RCC 7860 (cell line): ENCODE measurements at regions not wholly inside any gene's neighbourhood (a gene's known extent, or its start where the extent isn't known, plus 50 kb on each side); places are given as distances from the start of the nearest gene placed in this dataset.

Experiments
- DNase-seq: peaks from one replicate; pipeline ENCODE4 v3.0.0-alpha.2; 2015; ENCODE audit warnings: low spot score
- FAIRE-seq: peaks from 2 replicates; lab custom pipeline; 2012; peaks lifted over from hg19 to GRCh38; lab: Jason Lieb, UNC

- no peak for DNase-seq
- no peak for FAIRE-seq
These were observed 91.1 kb downstream of the IRF8 start for GRCh38 chr16:85989863-85990643.

- FAIRE-seq = no peak
- DNase-seq = no peak
These were observed 91.9 kb downstream of the IRF8 start for GRCh38 chr16:85990861-85991301.

- DNase-seq (no peak), FAIRE-seq (no peak)
These were observed 92.5 kb downstream of the IRF8 start for GRCh38 chr16:85991425-85991824.

- FAIRE-seq (no peak), DNase-seq (no peak)
These were observed 92.9 kb downstream of the IRF8 start for GRCh38 chr16:85991856-85992255.

GRCh38 chr16:85992359-85992758, 93.4 kb downstream of the IRF8 start:
- FAIRE-seq = no peak
- DNase-seq = no peak

- no peak for DNase-seq
- FAIRE-seq = no peak
These were observed 93.8 kb downstream of the IRF8 start for GRCh38 chr16:85992779-85993178.

GRCh38 chr16:85994492-85995490, 95.8 kb downstream of the IRF8 start:
- no peak for FAIRE-seq

GRCh38 chr16:85995541-85996423, 96.8 kb downstream of the IRF8 start:
- DNase-seq (no peak), FAIRE-seq (no peak)

More at GRCh38 chr16:85994492-85995490, 95.8 kb downstream of the IRF8 start:
- no peak for DNase-seq

GRCh38 chr16:85996843-85997242, 97.9 kb downstream of the IRF8 start:
- DNase-seq (no peak), FAIRE-seq (no peak)

GRCh38 chr16:85998171-85998867, 99.4 kb downstream of the IRF8 start:
- no peak for DNase-seq
- FAIRE-seq = no peak

- no peak for FAIRE-seq
- DNase-seq = no peak
These were observed 100.1 kb downstream of the IRF8 start for GRCh38 chr16:85998868-85999729.

GRCh38 chr16:85999778-86000177, 100.8 kb downstream of the IRF8 start:
- FAIRE-seq = no peak
- no peak for DNase-seq

- DNase-seq = no peak
- no peak for FAIRE-seq
These were observed 103.4 kb downstream of the IRF8 start for GRCh38 chr16:86002178-86002900.

- DNase-seq = no peak
- no peak for FAIRE-seq
These were observed 108.6 kb downstream of the IRF8 start for GRCh38 chr16:86007524-86007923.

- DNase-seq (no peak), FAIRE-seq (no peak)
These were observed 111.7 kb downstream of the IRF8 start for GRCh38 chr16:86010680-86011141.

GRCh38 chr16:86011532-86011931, 112.6 kb downstream of the IRF8 start:
- FAIRE-seq (no peak), DNase-seq (no peak)

- no peak for DNase-seq
- FAIRE-seq = no peak
These were observed 113.3 kb downstream of the IRF8 start for GRCh38 chr16:86012221-86012620.

- DNase-seq (no peak), FAIRE-seq (no peak)
These were observed 114.9 kb downstream of the IRF8 start for GRCh38 chr16:86013867-86014266.
